HFF-Myc (cell line): ENCODE measurements at regions not wholly inside any gene's neighbourhood (a gene's known extent, or its start where the extent isn't known, plus 50 kb on each side); places are given as distances from the start of the nearest gene placed in this dataset.

Experiments used
- DNase-seq: peaks from one replicate; pipeline ENCODE4 v3.0.0-alpha.2; 2011; ENCODE audit warnings: low read depth; ENCODE audit errors: extremely low read depth
- H3K4me3 ChIP-seq: replicated peaks from 2 replicates; pipeline ENCODE4 v1.5.1; 2011; ENCODE audit warnings: low read depth, mild to moderate bottlenecking, control low read depth, low read length
- CTCF ChIP-seq: IDR thresholded peaks from 2 replicates; pipeline ENCODE4 v1.5.1; 2012; ENCODE audit warnings: mild to moderate bottlenecking, low read depth, low read length, control low read depth; ENCODE audit errors: missing control alignments

DNA sequence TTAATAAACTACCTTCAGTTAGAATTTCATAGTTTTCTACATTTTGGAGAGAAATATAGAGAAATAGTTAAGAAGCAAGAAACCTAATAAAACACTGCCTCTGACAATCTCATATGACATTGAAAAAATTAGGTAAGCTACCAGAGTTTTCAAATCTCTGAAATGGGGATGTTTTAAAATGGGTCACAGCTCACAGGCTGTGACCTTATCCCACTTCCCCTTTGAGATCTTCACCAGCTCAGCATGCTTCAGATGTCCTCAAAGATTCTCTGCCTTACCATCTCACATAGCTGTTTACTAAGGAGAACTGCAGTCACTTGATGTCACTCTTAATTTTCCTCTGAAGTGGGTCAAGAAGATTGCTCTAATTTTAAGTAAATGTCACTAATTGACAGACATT lies 717.8 kb downstream of the JRKL start:
- no peak for DNase-seq
- H3K4me3 ChIP-seq = no peak overlapping the region
- no peak for TF ChIP-seq CTCF

DNA sequence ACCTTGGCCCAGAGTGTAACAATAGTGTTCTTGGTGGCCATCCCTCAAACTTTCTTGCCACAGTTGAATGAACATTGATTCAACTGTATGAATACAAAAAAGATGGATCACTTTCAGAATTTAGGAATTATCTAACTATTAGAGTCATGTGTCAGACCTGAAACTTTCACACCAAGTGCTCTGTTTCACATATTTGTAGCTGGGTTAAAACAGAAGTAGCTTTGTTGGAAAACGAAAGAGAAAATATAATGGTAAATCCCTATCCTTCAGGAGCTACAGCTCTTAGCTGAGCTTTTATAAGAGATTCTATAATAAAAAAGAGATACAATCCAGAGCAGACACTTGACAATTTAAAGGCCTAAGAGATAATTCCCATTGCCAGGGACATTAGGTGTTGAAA lies 719.3 kb downstream of the JRKL start:
- no peak overlapping the region for H3K4me3 ChIP-seq
- TF ChIP-seq CTCF = no peak
- no peak for DNase-seq

DNA sequence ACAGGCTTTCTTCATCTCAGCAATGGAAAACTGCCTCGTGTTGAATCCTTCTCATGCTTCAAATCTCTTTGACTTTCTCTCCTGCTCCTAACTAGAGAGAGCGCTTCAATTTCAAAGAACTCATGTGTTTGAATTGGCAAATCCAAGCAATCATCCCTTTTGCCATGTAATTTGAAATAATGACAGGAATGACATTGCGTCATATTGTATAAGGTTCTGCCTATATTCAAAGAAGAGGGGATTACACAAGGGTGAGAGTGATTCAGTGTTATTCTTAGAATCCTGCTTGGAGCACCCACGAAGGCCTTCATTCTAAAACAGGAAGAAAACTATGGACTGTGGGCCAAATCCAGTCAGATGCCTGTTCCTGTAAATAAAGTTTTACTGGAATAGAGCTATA lies 720.6 kb downstream of the JRKL start:
- TF ChIP-seq CTCF = no peak
- DNase-seq = no peak

DNA sequence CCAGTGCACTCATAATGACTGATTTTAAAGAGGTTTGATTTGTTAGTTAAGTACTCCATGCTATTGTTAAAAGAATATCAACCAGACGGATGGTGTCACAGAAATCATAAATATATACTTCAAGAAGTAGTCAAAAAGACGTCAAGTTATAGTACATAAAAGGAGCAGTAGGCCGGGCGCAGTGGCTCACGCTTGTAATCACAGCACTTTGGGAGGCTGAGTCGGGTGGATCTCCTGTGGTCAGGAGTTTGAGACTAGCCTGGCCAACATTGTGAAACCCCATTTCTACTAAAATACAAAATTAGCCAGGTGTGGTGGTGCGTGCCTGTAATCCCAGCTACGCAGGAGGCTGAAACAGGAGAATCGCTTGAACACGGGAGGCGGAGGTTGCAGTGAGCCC lies 721.7 kb downstream of the JRKL start:
- no peak for DNase-seq

More for the DNA sequence above, 720.6 kb downstream of the JRKL start:
- no peak overlapping the region for H3K4me3 ChIP-seq

DNA sequence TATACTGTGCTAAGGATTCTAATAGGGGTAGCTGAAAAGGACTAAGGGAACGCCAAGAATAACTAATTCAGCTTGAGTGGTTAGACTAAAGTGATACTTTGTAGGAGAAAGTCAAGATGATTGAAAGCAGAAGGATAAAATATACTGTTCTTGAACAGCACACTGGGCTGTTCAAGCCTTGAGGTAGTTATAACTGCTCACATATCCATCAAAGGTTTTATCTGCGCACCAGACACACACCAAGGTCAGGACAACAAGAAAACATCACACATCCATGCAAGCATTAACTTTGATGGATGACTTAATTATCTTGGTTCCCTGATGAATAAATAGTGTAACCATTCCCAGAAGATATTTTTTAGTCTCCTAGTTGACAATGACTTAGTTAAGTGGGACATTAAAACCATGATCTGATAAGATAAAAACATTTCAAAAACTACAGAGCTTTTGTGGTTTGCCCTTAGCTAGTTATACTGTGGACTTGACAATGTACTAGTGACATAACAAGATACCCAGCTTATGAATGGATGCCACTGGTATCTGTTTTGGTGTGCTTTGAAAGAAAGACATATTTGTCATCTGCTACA lies 728.9 kb downstream of the JRKL start:
- no peak for TF ChIP-seq CTCF
- no peak overlapping the region for H3K4me3 ChIP-seq
- DNase-seq = no peak

More for the DNA sequence above, 721.7 kb downstream of the JRKL start:
- TF ChIP-seq CTCF = no peak
- no peak overlapping the region for H3K4me3 ChIP-seq

- no peak for DNase-seq
- no peak overlapping the region for H3K4me3 ChIP-seq
- no peak for TF ChIP-seq CTCF
These were observed 733.4 kb downstream of the JRKL start for GRCh38 chr11:97123237-97123636.

GRCh38 chr11:97136067-97136466 lies 746.3 kb downstream of the JRKL start:
- DNase-seq = no peak
- no peak overlapping the region for H3K4me3 ChIP-seq
- TF ChIP-seq CTCF = no peak
